Cardiac muscle cell (in vitro differentiated cells and primary cell): ENCODE measurements at regions not wholly inside any gene's neighbourhood (a gene's known extent, or its start where the extent isn't known, plus 50 kb on each side); places are given as distances from the start of the nearest gene placed in this dataset.

Experiments
- DNase-seq, 2 donors: peaks; one replicate each; pipeline versions ENCODE4 v3.0.0 to v3.0.0-alpha.2; 2010 to 2017; ENCODE audit warnings: low read depth in 1 of 2, low spot score in 1 of 2
- H3K27ac ChIP-seq: fragments of 200-600 bp; sonication (generic); 2 replicates; pipeline ENCODE4 v1.5.1; 2016
- H3K27me3 ChIP-seq: fragments of 200-600 bp; sonication (generic); 2 replicates; pipeline ENCODE4 v1.6.0; 2016; ENCODE audit warnings: control low read depth
- H3K36me3 ChIP-seq: fragments of 200-600 bp; sonication (generic); 2 replicates; pipeline ENCODE4 v1.5.1; 2016; ENCODE audit warnings: control low read depth
- H3K4me1 ChIP-seq: fragments of 200-600 bp; sonication (generic); 2 replicates; pipeline ENCODE4 v1.8.1; 2017; ENCODE audit warnings: low read depth, mild to moderate bottlenecking, mixed run types
- H3K4me3 ChIP-seq: fragments of 200-600 bp; sonication (generic); 2 replicates; pipeline ENCODE4 v1.5.1; 2016; ENCODE audit warnings: mild to moderate bottlenecking
- H3K9me3 ChIP-seq: fragments of 200-600 bp; sonication (generic); 2 replicates; pipeline ENCODE4 v1.5.1; 2017; ENCODE audit warnings: low read depth, mild to moderate bottlenecking, control low read depth
- TF ChIP-seq, protein P1 (sequence below): IDR thresholded peaks from 2 replicates; pipeline ENCODE4 v1.5.1; 2012; ENCODE audit warnings: low read depth, mild to moderate bottlenecking, low read length

- no peaks in the 10 kb centered on the region for H3K9me3 ChIP-seq
- H3K36me3 ChIP-seq = no peaks in the 10 kb centered on the region
- no peaks in the 10 kb centered on the region for H3K4me1 ChIP-seq
- TF ChIP-seq, protein P1, sequence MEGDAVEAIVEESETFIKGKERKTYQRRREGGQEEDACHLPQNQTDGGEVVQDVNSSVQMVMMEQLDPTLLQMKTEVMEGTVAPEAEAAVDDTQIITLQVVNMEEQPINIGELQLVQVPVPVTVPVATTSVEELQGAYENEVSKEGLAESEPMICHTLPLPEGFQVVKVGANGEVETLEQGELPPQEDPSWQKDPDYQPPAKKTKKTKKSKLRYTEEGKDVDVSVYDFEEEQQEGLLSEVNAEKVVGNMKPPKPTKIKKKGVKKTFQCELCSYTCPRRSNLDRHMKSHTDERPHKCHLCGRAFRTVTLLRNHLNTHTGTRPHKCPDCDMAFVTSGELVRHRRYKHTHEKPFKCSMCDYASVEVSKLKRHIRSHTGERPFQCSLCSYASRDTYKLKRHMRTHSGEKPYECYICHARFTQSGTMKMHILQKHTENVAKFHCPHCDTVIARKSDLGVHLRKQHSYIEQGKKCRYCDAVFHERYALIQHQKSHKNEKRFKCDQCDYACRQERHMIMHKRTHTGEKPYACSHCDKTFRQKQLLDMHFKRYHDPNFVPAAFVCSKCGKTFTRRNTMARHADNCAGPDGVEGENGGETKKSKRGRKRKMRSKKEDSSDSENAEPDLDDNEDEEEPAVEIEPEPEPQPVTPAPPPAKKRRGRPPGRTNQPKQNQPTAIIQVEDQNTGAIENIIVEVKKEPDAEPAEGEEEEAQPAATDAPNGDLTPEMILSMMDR = no peak
- DNase-seq = no peak
- H3K4me3 ChIP-seq = no peak overlapping the region
- no peaks in the 10 kb centered on the region for H3K27me3 ChIP-seq
- no peak overlapping the region for H3K27ac ChIP-seq
Measured at GRCh38 chr3:75059120-75059519, 444.7 kb upstream of the CNTN3 start.

DNA sequence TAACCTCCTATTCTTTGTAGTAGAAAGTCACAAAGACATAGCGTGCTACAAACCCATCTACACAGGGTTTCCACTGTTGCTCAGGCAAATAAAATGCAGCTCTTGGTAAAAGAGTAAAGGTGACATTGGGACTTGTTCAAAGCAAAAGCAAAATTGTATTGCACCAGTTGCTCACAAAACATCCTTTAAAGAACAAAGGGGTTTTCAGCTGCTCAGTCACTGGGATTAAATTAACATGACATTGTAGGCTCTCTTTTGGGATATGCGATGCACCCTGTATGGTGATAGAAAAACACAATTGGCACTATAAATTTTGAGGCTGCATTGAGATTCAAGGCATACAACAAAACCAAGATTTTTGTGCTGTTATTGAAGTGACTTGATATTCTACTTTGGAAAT is 447.3 kb upstream of the CNTN3 start:
- TF ChIP-seq, protein P1 = no peak
- Histone ChIP-seq H3K27ac (no peak overlapping the region), H3K36me3 (no peaks in the 10 kb centered on the region), H3K4me3 (no peak overlapping the region), H3K4me1 (no peaks in the 10 kb centered on the region), H3K9me3 (no peaks in the 10 kb centered on the region), H3K27me3 (no peaks in the 10 kb centered on the region)
- DNase-seq = no peak

GRCh38 chr3:75075158-75075557 is 460.7 kb upstream of the CNTN3 start:
- Histone ChIP-seq H3K4me3 (no peak overlapping the region), H3K27ac (no peak overlapping the region), H3K4me1 (no peaks in the 10 kb centered on the region), H3K9me3 (no peaks in the 10 kb centered on the region), H3K36me3 (no peaks in the 10 kb centered on the region), H3K27me3 (no peaks in the 10 kb centered on the region)
- DNase-seq = no peak
- TF ChIP-seq, protein P1 = no peak

DNA sequence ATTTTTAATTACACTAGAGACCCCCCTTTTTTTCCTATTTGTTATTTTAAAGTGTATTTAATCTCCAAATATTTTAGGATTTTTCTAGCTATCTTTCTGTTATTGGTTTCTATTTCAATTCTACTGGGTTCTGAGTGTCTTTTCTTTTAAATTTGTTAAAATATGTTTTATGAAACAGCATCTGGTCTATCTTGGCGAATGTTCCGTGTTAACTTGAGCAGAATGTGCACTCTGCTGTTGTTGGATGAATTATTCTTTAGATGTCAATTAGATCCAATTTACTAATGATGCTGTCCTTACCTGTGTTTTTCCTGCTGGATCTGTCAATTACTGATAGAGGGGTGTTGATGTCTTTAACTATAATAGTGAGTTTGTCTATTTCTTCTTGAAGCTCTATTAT is 462.0 kb upstream of the CNTN3 start:
- no peaks in the 10 kb centered on the region for H3K9me3 ChIP-seq
- no peak overlapping the region for H3K27ac ChIP-seq
- no peaks in the 10 kb centered on the region for H3K27me3 ChIP-seq
- TF ChIP-seq, protein P1 = no peak
- no peaks in the 10 kb centered on the region for H3K36me3 ChIP-seq
- DNase-seq = no peak
- no peaks in the 10 kb centered on the region for H3K4me1 ChIP-seq
- no peak overlapping the region for H3K4me3 ChIP-seq

DNA sequence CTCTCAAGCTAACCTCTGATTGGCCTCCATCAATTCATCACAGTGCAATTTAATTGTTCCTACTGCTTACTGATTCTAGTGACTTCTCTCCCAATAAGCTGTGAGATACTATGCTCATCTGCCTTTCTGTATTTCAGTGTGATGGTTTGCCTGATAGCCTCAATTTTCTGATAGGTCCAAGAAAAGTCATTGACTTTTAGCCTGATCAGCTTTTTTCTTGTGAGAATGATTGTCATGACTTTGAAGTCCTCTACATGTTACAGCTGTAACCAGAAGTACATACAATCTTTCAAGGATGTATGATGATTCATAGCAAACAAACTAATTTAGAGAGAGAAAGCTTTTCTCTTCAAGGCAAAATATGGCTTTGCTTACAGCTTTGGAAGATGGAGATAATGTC is 463.8 kb upstream of the CNTN3 start:
- H3K27ac ChIP-seq = no peak overlapping the region
- H3K36me3 ChIP-seq = no peaks in the 10 kb centered on the region
- no peaks in the 10 kb centered on the region for H3K4me1 ChIP-seq
- no peaks in the 10 kb centered on the region for H3K27me3 ChIP-seq
- H3K4me3 ChIP-seq = no peak overlapping the region
- TF ChIP-seq, protein P1 = no peak
- DNase-seq = no peak
- no peaks in the 10 kb centered on the region for H3K9me3 ChIP-seq

GRCh38 chr3:75082845-75083244 is 468.4 kb upstream of the CNTN3 start:
- Histone ChIP-seq H3K27ac (no peak overlapping the region), H3K27me3 (no peaks in the 10 kb centered on the region), H3K9me3 (no peaks in the 10 kb centered on the region), H3K4me1 (no peaks in the 10 kb centered on the region), H3K36me3 (no peaks in the 10 kb centered on the region), H3K4me3 (no peak overlapping the region)
- no peak for DNase-seq
- TF ChIP-seq, protein P1 = no peak
